ENCODE measurements at regions not wholly inside any gene's neighbourhood (a gene's known extent, or its start where the extent isn't known, plus 50 kb on each side); places are given as distances from the start of the nearest gene placed in this dataset.

DNA sequence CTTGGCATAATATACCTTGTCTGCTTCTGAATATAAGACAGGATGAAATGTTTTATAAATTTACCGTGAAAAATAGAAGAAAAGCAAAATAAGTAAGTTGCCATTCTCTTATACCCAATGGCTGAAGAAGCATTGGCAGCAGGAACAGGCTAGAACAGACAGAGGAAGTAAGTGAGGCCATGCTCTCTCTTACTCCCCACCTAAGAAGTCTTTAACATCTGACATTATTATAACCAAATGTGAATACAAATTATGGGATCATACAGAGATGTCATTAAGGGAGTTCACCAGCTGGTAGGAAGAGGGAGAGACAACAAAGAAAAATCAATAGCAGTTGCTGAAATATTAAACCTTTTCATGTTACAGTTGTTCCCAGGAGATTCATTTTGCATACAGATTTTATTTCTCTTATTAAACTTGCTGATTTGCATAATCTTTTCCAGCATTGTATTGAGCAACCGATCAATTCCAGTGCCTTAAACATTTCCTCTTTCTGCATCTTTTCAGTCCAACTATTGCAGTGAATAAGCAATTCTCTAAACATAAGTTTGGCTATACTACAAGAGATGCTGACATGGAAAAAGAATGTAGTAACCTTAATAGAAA lies 270.6 kb downstream of the SLC6A15 start:
- no peak for DNase-seq
- no peaks in the 10 kb centered on the region for H3K27me3 Mint-ChIP-seq

GRCh38 chr12:84638811-84639368 lies 273.7 kb downstream of the SLC6A15 start:
- ChIA-PET CTCF (no interaction called here), POLR2A (no interaction called here)
- Mint-ChIP-seq H3K9me3 (no peaks in the 10 kb centered on the region), H3K4me3 (no peak overlapping the region), H3K36me3 (ENCODE audit: low read depth) (no peaks in the 10 kb centered on the region), H3K4me1 (no peaks in the 10 kb centered on the region), H3K27me3 (no peaks in the 10 kb centered on the region), H3K27ac (no peak overlapping the region)
- intact Hi-C loops (cut with micrococcal nuclease), result no loop called here
- ATAC-seq (ENCODE audit: low read depth) (no peak), DNase-seq (no peak)
- TF ChIP-seq, protein P1, sequence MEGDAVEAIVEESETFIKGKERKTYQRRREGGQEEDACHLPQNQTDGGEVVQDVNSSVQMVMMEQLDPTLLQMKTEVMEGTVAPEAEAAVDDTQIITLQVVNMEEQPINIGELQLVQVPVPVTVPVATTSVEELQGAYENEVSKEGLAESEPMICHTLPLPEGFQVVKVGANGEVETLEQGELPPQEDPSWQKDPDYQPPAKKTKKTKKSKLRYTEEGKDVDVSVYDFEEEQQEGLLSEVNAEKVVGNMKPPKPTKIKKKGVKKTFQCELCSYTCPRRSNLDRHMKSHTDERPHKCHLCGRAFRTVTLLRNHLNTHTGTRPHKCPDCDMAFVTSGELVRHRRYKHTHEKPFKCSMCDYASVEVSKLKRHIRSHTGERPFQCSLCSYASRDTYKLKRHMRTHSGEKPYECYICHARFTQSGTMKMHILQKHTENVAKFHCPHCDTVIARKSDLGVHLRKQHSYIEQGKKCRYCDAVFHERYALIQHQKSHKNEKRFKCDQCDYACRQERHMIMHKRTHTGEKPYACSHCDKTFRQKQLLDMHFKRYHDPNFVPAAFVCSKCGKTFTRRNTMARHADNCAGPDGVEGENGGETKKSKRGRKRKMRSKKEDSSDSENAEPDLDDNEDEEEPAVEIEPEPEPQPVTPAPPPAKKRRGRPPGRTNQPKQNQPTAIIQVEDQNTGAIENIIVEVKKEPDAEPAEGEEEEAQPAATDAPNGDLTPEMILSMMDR (IDR thresholded peaks at IDR 0.05), result no peak

More for the DNA sequence above, 270.6 kb downstream of the SLC6A15 start:
- H3K36me3 Mint-ChIP-seq (ENCODE audit: low read depth), result no peaks in the 10 kb centered on the region
- H3K4me3 Mint-ChIP-seq, result no peak overlapping the region
- CTCF ChIA-PET, result no interaction called here
- TF ChIP-seq, protein P1 (IDR thresholded peaks at IDR 0.05), result no peak
- no peak for ATAC-seq (ENCODE audit: low read depth)
- no peaks in the 10 kb centered on the region for H3K9me3 Mint-ChIP-seq
- H3K27ac Mint-ChIP-seq, result no peak overlapping the region
- intact Hi-C loops (cut with micrococcal nuclease), result no loop called here
- no peaks in the 10 kb centered on the region for H3K4me1 Mint-ChIP-seq
- POLR2A ChIA-PET, result no interaction called here

GRCh38 chr12:84637926-84638325 lies 274.7 kb downstream of the SLC6A15 start:
- H3K27ac Mint-ChIP-seq, result no peak overlapping the region
- no peaks in the 10 kb centered on the region for H3K9me3 Mint-ChIP-seq
- no peak for DNase-seq
- no peaks in the 10 kb centered on the region for H3K27me3 Mint-ChIP-seq
- ATAC-seq (ENCODE audit: low read depth), result no peak
- TF ChIP-seq, protein P1 (IDR thresholded peaks at IDR 0.05), result no peak
- CTCF ChIA-PET, result no interaction called here
- POLR2A ChIA-PET, result no interaction called here
- H3K4me3 Mint-ChIP-seq, result no peak overlapping the region
- intact Hi-C loops (cut with micrococcal nuclease), result no loop called here
- H3K4me1 Mint-ChIP-seq, result no peaks in the 10 kb centered on the region
- no peaks in the 10 kb centered on the region for H3K36me3 Mint-ChIP-seq (ENCODE audit: low read depth)

DNA sequence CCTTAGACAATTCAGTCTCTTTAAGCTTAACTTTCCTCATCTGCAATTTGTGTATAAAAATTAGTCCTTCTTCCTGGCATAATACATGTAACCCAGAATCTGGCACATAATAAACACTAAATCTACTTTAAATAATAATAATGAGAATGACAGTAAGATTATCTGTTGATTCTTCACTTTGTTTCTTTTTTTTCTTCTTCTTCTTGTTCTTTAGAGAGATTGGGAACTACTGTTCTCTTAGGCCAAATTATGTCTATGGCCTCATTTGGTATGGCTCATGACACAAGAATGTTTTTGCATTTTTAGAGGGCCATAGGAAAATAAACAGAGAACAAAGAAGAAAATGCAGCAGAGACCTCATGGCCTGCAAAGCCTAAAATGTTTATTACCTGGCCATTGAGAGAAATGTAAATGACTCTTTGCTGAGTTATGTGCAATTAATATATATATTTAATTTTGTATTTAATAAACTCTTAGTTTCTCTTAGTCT lies 275.8 kb downstream of the SLC6A15 start:
- no peak for ATAC-seq (ENCODE audit: low read depth)

GRCh38 chr12:84634526-84634925 lies 278.1 kb downstream of the SLC6A15 start:
- no peaks in the 10 kb centered on the region for H3K36me3 Mint-ChIP-seq (ENCODE audit: low read depth)
- no peaks in the 10 kb centered on the region for H3K9me3 Mint-ChIP-seq
- TF ChIP-seq, protein P1 (IDR thresholded peaks at IDR 0.05), result no peak
- H3K27me3 Mint-ChIP-seq, result no peaks in the 10 kb centered on the region
- intact Hi-C loops (cut with micrococcal nuclease), result no loop called here
- H3K4me1 Mint-ChIP-seq, result no peaks in the 10 kb centered on the region
- ChIA-PET POLR2A (no interaction called here), CTCF (no interaction called here)
- DNase-seq (no peak), ATAC-seq (ENCODE audit: low read depth) (no peak)
- H3K27ac Mint-ChIP-seq, result no peak overlapping the region
- H3K4me3 Mint-ChIP-seq, result no peak overlapping the region

More for the DNA sequence above, 275.8 kb downstream of the SLC6A15 start:
- TF ChIP-seq, protein P1 (IDR thresholded peaks at IDR 0.05), result no peak
- Mint-ChIP-seq H3K4me1 (no peaks in the 10 kb centered on the region), H3K4me3 (no peak overlapping the region), H3K27me3 (no peaks in the 10 kb centered on the region), H3K9me3 (no peaks in the 10 kb centered on the region), H3K27ac (no peak overlapping the region), H3K36me3 (ENCODE audit: low read depth) (no peaks in the 10 kb centered on the region)
- intact Hi-C loops (cut with micrococcal nuclease), result no loop called here
- ChIA-PET CTCF (no interaction called here), POLR2A (no interaction called here)
- no peak for DNase-seq

Measured in activated B cell treated with CpG ODN at 0.5 μM for 24 hours (primary cell).